HG03521 (cell line): ENCODE measurements at regions not wholly inside any gene's neighbourhood (a gene's known extent, or its start where the extent isn't known, plus 50 kb on each side); places are given as distances from the start of the nearest gene placed in this dataset.
A peak's percentile ranks its signal among the peaks of the same experiment; 100 is the strongest.

Source experiments
- ATAC-seq: cut with Tn5 transposase; IDR thresholded peaks from one replicate; pipeline ENCODE4 v1.9.1; 2021; ENCODE audit warnings: mild to moderate bottlenecking, moderate library complexity; ENCODE audit not compliant: unreplicated experiment

DNA sequence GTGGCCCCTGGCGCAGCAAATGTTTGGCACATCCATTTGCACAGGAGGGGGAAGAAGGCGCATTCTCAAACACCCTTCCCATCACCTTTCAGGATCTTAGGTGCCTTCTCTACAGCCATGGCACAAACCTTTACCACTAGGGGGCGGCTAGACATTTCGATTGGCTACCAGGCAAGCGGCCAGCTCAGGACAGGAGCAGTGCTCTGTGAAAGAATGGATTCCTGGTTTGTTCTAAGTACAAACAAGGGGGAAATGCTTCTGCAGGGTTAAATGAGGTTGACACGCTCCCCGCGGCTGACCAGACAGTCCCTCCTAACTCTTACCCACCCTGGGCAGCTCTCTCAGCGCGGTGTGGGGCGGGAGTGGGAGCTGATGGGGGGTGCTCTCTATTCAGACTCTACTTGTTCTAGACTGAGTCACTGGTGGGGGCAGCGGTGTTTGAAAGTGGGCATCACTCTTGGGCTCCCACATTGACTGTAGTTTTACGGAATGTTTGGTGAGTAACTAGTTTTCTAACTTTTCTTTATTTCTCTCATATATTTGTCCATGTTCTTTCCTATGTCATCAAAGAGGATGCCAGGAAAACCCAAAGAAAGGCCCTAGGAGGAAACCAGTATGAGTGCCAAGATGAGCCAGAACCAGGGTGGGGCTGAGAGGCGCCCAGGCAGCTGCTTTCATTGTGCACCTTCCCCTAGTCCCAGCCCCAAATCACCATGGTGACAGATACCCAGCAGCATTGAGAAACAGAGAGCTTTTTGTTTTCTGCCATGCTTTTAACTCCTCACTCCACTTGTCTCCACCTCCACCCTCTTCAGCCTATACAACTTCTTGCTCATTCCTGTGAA lies 61.4 kb upstream of the GPR158 start:
- peak; percentile 90 for ATAC-seq

DNA sequence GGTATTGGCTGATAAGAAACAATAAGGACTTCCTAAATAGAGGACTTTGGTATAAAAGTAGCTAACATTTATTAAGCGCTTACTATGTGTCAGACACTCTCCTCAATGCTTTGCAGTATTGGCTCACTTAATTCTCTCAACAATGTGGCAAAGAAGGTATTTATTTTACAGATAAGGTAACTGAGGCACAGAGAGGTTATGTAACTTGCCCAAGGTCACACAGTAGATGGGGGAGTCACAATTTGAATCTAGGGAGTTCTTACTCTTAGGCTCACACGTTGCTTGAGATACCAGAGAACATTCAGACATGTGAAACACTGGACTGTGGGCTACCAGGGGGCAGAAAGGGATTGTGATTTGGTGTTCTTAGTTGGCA lies 60.8 kb upstream of the GPR158 start:
- ATAC-seq, result no peak

DNA sequence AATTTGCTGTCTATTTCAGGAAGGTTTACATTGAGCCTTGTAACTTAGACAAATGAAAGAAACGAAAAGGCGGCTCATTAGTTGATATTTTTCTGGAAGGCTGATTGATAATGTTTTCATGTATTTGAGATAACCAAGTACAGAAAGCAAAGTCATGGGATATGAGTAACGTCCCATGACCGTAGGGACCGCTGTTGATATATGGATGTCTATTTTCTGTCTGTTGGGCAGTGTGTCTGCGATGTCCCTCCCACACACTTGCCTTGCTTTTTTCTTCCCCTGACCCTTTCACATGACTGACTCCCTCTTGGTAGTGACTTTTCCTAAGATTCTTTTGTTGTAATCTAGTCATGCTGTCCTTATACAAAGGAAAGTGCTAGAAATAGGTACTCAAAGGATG lies 57.0 kb upstream of the GPR158 start:
- ATAC-seq, result no peak

DNA sequence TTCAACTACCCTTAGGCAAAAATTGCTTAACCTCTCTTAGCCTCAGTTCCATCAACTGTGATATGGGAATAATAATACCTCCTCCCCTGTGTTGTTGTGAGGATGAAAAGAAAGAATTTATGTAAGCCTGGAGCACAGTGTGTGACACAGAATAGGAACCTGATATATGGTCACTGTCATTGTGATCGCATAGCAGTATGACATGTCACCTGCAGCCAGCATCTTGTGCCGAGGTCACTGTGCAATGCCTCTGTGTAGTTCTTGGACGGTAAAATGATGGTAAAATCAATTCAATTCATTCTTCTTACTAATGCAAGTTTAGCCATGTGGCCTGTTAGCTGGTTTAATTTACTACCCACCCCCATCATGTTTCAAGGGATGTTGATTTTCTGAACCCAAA lies 54.6 kb upstream of the GPR158 start:
- no peak for ATAC-seq
